IMR-90 (cell line): ENCODE measurements at regions not wholly inside any gene's neighbourhood (a gene's known extent, or its start where the extent isn't known, plus 50 kb on each side); places are given as distances from the start of the nearest gene placed in this dataset.

Experiments
- ATAC-seq: fragments of 200-7000 bp; cut with Tn5 transposase; 2 replicates; pipeline ENCODE4 v1.9.1; 2020; ENCODE audit warnings: low read depth, mild to moderate bottlenecking, moderate library complexity
- BruUV-seq: library from RNA; stranded (reverse); fragments of 400-500 nt; replicated peaks from 2 replicates; lab custom pipeline; 2021; lab: Mats Ljungman, UMichigan
- CTCF ChIA-PET: fragments of 300-600 bp; formaldehyde crosslinking; extraction: SDS; loops from one replicate; lab custom pipeline; 2021; ENCODE audit warnings: antibody characterized with exemption; lab: Yijun Ruan, JAX
- POLR2A ChIA-PET: fragments of 300-600 bp; sonication (Branson Sonifier 250); formaldehyde crosslinking; loops from one replicate; lab custom pipeline; 2022; ENCODE audit warnings: antibody characterized with exemption; ENCODE audit not compliant: unreplicated experiment; lab: Charles Lee
- DNase-seq: peaks from one replicate; pipeline ENCODE4 v3.0.0; 2013
- H2AFZ ChIP-seq: replicated peaks from 2 replicates; pipeline ENCODE3; 2013; ENCODE audit warnings: low read length, mild to moderate bottlenecking; ENCODE audit not compliant: poor library complexity
- H2AK5ac ChIP-seq: 2 replicates; pipeline ENCODE4 v1.6.1; 2013; ENCODE audit warnings: low read depth, low read length, inconsistent platforms
- H2AK9ac ChIP-seq: replicated peaks from 2 replicates; pipeline ENCODE3; 2013; ENCODE audit warnings: mild to moderate bottlenecking, low read depth, low read length, moderate library complexity; ENCODE audit not compliant: poor library complexity
- H2BK120ac ChIP-seq: 2 replicates; pipeline ENCODE4 v1.6.1; 2013; ENCODE audit warnings: low read depth, low read length, inconsistent platforms
- H2BK15ac ChIP-seq: 3 replicates; pipeline ENCODE4 v1.6.1; 2013; ENCODE audit warnings: low read depth, low read length, inconsistent platforms
- H2BK20ac ChIP-seq: 2 replicates; pipeline ENCODE4 v1.6.1; 2013; ENCODE audit warnings: low read depth, mild to moderate bottlenecking, inconsistent platforms, low read length, moderate library complexity
- H2BK5ac ChIP-seq: 2 replicates; pipeline ENCODE4 v1.6.1; 2013; ENCODE audit warnings: mild to moderate bottlenecking, low read depth, low read length, inconsistent platforms; ENCODE audit not compliant: poor library complexity, severe bottlenecking
- H3K14ac ChIP-seq: replicated peaks from 2 replicates; pipeline ENCODE4 v1.6.1; 2013; ENCODE audit warnings: low read depth, low read length, inconsistent platforms
- H3K18ac ChIP-seq: 2 replicates; pipeline ENCODE4 v1.6.1; 2013; ENCODE audit warnings: low read depth, low read length, control low read depth
- H3K23ac ChIP-seq: 2 replicates; pipeline ENCODE4 v1.6.1; 2013; ENCODE audit warnings: low read depth, low read length, inconsistent platforms
- H3K27ac ChIP-seq: 2 replicates; pipeline ENCODE4 v1.5.1; 2013; ENCODE audit warnings: mild to moderate bottlenecking, control low read depth, low read length; ENCODE audit not compliant: insufficient read depth
- H3K27me3 ChIP-seq: 2 replicates; pipeline ENCODE4 v1.6.1; 2013; ENCODE audit warnings: low read length; ENCODE audit not compliant: control insufficient read depth, insufficient read depth
- H3K36me3 ChIP-seq: 2 replicates; pipeline ENCODE4 v1.6.1; 2013; ENCODE audit warnings: low read length, mixed read lengths; ENCODE audit not compliant: control insufficient read depth, insufficient read depth
- H3K4ac ChIP-seq: 2 replicates; pipeline ENCODE4 v1.6.1; 2013; ENCODE audit warnings: low read depth, low read length, inconsistent platforms
- H3K4me1 ChIP-seq: 2 replicates; pipeline ENCODE4 v1.6.1; 2013; ENCODE audit warnings: low read length, mixed read lengths; ENCODE audit not compliant: control insufficient read depth, insufficient read depth
- H3K4me2 ChIP-seq: 2 replicates; pipeline ENCODE4 v1.6.1; 2013; ENCODE audit warnings: low read depth, mild to moderate bottlenecking, control low read depth, low read length, moderate library complexity
- H3K4me3 ChIP-seq: 2 replicates; pipeline ENCODE4 v1.5.1; 2013; ENCODE audit warnings: low read depth, mild to moderate bottlenecking, control low read depth, low read length, moderate library complexity; ENCODE audit not compliant: insufficient read depth
- H3K56ac ChIP-seq: 2 replicates; pipeline ENCODE4 v1.6.1; 2013; ENCODE audit warnings: low read length, inconsistent platforms; ENCODE audit not compliant: insufficient read depth; ENCODE audit errors: extremely low read depth
- H3K79me1 ChIP-seq, 2 experiments: 2 replicates each; pipeline ENCODE4 v1.6.1; 2013; ENCODE audit warnings: low read length in 2 of 2, inconsistent platforms in 1 of 2, low read depth in 1 of 2
- H3K9ac ChIP-seq: 2 replicates; pipeline ENCODE4 v1.6.1; 2013; ENCODE audit warnings: low read depth, low read length, control low read depth
- H3K9me1 ChIP-seq: 2 replicates; pipeline ENCODE4 v1.6.1; 2013; ENCODE audit warnings: low read length, inconsistent platforms; ENCODE audit not compliant: insufficient read depth
- H3K9me3 ChIP-seq: 2 replicates; pipeline ENCODE4 v1.6.1; 2013; ENCODE audit warnings: low read length; ENCODE audit not compliant: control insufficient read depth, insufficient read depth
- H4K20me1 ChIP-seq: 2 replicates; pipeline ENCODE4 v1.6.1; 2013; ENCODE audit warnings: low read length, inconsistent platforms; ENCODE audit not compliant: insufficient read depth
- H4K5ac ChIP-seq: 2 replicates; pipeline ENCODE4 v1.6.1; 2013; ENCODE audit warnings: mild to moderate bottlenecking, low read depth, low read length, control low read depth
- H4K8ac ChIP-seq, 2 experiments: 2 replicates each; pipeline ENCODE4 v1.6.1; 2013; ENCODE audit warnings: low read depth in 2 of 2, low read length in 2 of 2, control low read depth in 1 of 2, inconsistent platforms in 1 of 2
- H4K91ac ChIP-seq: 2 replicates; pipeline ENCODE4 v1.6.1; 2013; ENCODE audit warnings: low read depth, low read length, inconsistent platforms; ENCODE audit not compliant: insufficient read depth
- MAZ ChIP-seq: IDR thresholded peaks from 2 replicates; pipeline ENCODE4 v1.6.1; 2012; ENCODE audit warnings: low read depth, mild to moderate bottlenecking, low read length, improper control_type of control experiment, moderate library complexity, borderline replicate concordance
- WGBS, 2 experiments: methylation state at CpG; one replicate each; pipeline versions ENCODE4 v1.1.5 to v1.1.7; 2013; ENCODE audit warnings: missing lambda C conversion rate in 2 of 2; ENCODE audit not compliant: insufficient read length in 1 of 2; ENCODE audit errors: extremely low coverage in 2 of 2; 5-methylcytosine and 5-hydroxymethylcytosine counted together
- dilution Hi-C: fragments of 300-500 bp; cut with HindIII; formaldehyde crosslinking; loops from one replicate; pipeline ENCODE4 v1.14.3; 2018; ENCODE audit warnings: low sequenced_read_pairs; ENCODE audit not compliant: unreplicated experiment
- in situ Hi-C: fragments of 300-500 bp; cut with MboI; formaldehyde crosslinking; loops from 3 replicates; pipeline ENCODE4 v1.14.3; 2019; ENCODE audit warnings: low sequenced_read_pairs, inconsistent platforms, mixed read lengths
- intact Hi-C: fragments of 100-400 bp; cut with micrococcal nuclease; formaldehyde crosslinking; loops from 2 replicates; pipeline ENCODE4 v1.10.0; 2022

DNA sequence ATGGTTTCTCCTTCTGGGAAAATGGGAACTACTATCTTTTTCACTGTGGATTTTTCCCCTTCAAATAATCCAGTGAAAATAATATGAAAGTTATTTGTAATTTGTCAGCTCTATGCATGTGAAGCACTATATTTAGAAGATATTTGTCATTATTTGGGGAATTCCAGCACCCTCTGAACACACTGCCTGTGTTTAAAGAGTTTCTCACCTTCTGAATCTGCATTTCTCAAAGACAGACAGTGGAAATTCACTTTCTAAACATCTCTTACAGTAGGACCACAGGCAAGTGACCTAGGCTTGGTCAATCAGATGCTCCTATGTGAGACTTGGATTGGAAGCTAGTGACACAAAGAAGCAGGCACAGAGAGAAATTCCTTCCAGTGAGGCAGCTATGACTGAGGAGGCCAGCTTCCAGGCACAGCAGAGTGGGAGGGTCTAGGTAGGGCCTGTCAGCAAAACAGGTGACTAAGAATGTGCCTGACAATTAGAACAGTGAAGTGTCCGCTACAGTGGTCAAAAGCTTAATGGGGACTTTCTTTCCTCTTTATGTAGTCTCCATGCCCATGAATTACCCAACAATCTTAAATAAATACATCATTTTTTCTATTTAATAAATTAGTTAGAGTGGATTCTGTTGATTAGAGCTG lies 167.2 kb downstream of the HMHB1 start:
- no peak for DNase-seq
- no peak for TF ChIP-seq MAZ

More for the DNA sequence above, 167.2 kb downstream of the HMHB1 start:
- Histone ChIP-seq H2BK20ac (peak overlapping the region; percentile 8; the same call in 1 of the 2 replicates), H3K9ac (no peak overlapping the region), H2BK15ac (peak overlapping the region; percentile 54; the same call in 2 of the 3 replicates), H3K18ac (peak overlapping the region; percentile 76; the same call in 1 of the 2 replicates), H3K9me1 (0 out of 2 replicates have a peak, but pooled peaks cover under 1% of the 10 kb centered on the region), H3K79me1 (no peaks in the 10 kb centered on the region), H3K27ac (no peak overlapping the region), H3K4me2 (no peak overlapping the region), H3K9me3 (no peaks in the 10 kb centered on the region), H3K27me3 (no peaks in the 10 kb centered on the region), H3K4me1 (peaks cover 2% of the 10 kb centered on the region; the same call in 1 of the 2 replicates), H2AFZ (peak overlapping the region; percentile 70), H3K36me3 (no peaks in the 10 kb centered on the region), H4K5ac (no peak overlapping the region), H2AK5ac (no peak overlapping the region; the same call in 1 of the 2 replicates), H3K56ac (no peak overlapping the region), H2BK120ac (peak overlapping the region; percentile 31), H2AK9ac (no peak overlapping the region), H4K91ac (peak overlapping the region; percentile 36; the same call in 1 of the 2 replicates), H2BK5ac (peak overlapping the region; percentile 74), H3K4me3 (no peak overlapping the region), H4K8ac (no peak overlapping the region), H3K23ac (no peak overlapping the region), H3K4ac (peak overlapping the region; percentile 55; the same call in 1 of the 2 replicates), H4K20me1 (no peaks in the 10 kb centered on the region), H3K14ac (0 out of 2 replicates have a peak overlapping the region, but pooled peaks have one; percentile 0)
- ChIA-PET POLR2A (no interaction called here), CTCF (interaction anchor here (0.7 kb wide), 1 partner anchor 58 kb away, joined by 3 read pairs; no protein-coding TSS in a partner anchor)
- intact Hi-C loops (no loop called here), dilution Hi-C loops (no loop called here), in situ Hi-C loops (no loop called here)
- ATAC-seq: no peak
- no TSS peak for BruUV-seq
- WGBS, 2 experiments: no CpG with 5 or more reads among the region's 1 CpG
